Suppressor macrophage (primary cell): ENCODE measurements at regions not wholly inside any gene's neighbourhood (a gene's known extent, or its start where the extent isn't known, plus 50 kb on each side); places are given as distances from the start of the nearest gene placed in this dataset.
A peak's percentile ranks its signal among the peaks of the same experiment; 100 is the strongest.
"Not testable (repeated sequence)": the region's sequence is repeated elsewhere in the genome, so short reads cannot be mapped to it uniquely, and the experiment has no call there.

ENCODE experiments used
- DNase-seq, 4 experiments: peaks; one replicate each; pipeline ENCODE4 v3.0.0-alpha.2; 2020 to 2022

GRCh38 chr6:26234421-26235301, 130.3 kb upstream of the BTN3A2 start:
- DNase-seq = peak; percentile 68 to 84 (median 76)

DNA sequence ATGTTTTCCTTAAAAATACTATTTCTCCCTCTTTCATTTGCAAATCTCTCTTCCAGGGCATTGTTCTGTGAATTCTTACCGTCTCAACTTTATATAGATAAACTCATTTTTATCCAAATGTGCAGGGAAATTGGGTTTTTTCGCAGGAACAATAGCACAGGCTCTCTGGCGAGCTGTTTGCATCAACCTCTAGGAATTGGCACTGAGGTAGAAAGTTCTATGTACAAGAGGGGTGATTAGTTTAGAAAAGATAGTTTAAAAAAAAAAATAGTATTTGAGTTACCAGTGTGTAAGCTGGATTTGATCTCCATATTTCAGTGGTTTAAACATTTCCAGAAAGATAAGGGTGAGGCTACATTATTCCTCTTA, 129.7 kb upstream of the BTN3A2 start:
- DNase-seq = no peak

GRCh38 chr6:26239415-26239814, 125.6 kb upstream of the BTN3A2 start:
- not testable (repeated sequence) for DNase-seq

DNA sequence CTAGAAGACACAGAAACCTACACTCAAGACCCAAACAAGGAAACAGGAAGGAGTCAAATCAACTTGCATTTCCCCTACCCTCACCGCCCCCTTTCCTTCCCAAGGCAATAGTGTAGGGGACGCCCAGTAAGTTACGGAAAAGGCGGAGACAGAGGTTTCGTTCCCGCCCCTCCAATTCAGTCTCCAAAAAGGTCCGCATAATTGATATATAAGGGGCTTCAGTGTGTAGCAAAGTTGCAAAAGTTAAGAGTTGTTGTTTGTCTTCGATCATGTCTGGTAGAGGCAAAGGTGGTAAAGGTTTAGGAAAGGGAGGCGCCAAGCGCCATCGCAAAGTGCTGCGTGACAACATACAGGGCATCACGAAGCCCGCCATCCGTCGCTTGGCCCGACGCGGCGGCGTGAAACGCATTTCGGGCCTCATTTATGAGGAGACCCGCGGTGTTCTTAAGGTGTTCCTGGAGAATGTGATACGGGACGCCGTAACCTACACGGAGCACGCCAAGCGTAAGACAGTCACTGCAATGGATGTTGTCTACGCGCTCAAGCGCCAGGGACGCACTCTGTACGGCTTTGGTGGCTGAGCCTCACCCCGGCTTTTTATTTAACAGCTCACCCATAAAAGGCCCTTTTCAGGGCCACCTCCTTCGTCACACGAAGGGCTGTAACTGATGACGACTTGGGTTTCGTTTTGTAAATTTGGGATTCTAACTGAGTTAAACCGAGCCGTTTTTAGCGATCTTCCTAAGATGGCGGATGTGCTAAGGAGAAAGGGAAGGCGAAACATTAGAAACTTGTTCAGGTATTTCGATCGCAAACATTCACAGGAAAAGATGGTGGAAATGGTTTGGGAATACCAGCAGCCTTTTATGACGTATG, 124.6 kb upstream of the BTN3A2 start:
- DNase-seq = peak; percentile 66 to 80 (median 77)

- peak; percentile 30 to 54 (median 46) for DNase-seq
These were observed 123.7 kb upstream of the BTN3A2 start for GRCh38 chr6:26241033-26241895.

DNA sequence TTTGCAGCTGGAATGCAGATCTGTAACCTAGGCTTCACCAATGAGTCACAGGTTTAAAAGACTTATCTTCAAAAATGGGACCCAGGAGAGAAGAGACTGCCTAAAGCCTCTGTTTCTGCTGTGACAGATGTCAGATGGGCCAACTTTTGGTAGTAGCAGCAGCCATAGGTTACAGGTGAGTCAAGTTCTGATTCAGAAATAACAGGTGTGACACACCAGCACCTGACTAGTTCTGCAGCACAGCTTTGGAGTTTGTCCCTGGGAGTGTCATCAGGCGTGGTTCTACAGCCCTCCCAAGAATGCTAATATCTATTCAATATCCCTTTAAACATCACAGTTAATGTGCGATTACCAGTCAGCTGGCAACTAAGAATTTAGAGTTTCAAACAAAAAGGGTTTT, 121.9 kb upstream of the BTN3A2 start:
- DNase-seq = no peak

DNA sequence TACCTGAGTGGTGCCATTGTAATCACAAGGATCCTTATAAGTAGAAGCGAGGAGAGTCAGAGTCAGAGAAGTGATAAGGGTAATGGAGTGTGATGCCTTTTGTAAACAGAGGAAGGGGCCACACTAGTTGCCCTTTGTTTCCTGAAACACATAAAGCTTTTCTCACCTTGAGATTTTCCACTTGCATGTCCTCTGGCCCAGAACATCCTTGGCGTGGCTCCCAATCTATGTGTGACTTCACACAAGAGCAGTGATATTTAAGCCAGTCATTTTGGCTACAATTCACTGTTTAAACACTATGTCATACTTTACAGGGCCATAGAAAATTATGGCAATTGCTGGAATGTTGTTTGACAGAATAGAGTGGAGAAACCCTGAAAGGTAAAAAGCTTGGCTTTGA, 121.2 kb upstream of the BTN3A2 start:
- no peak for DNase-seq

DNA sequence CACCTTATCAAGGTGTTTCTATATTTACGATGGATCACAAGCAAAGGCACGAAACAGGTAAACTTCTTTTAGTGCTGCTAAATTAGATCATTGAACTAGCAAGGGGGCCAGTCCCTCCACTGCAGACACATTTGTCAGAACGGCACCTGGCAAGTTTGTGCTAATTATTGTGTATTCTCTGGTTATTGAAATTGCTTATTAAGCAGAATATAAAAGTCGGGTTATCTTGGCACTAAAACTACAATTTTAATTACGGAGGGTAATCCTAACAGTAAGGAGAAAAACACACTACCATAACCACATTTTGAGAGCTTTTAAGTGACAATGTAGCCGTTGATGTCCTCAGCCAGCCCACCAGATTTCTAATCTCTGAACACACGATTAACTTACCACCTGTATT, 118.9 kb upstream of the BTN3A2 start:
- DNase-seq = no peak

- DNase-seq = no peak
These were observed 118.4 kb upstream of the BTN3A2 start for GRCh38 chr6:26246553-26246952.

- DNase-seq = peak in 2 of 4 experiments; percentile 62 to 71
These were observed 115.4 kb upstream of the BTN3A2 start for GRCh38 chr6:26249707-26249956.

DNA sequence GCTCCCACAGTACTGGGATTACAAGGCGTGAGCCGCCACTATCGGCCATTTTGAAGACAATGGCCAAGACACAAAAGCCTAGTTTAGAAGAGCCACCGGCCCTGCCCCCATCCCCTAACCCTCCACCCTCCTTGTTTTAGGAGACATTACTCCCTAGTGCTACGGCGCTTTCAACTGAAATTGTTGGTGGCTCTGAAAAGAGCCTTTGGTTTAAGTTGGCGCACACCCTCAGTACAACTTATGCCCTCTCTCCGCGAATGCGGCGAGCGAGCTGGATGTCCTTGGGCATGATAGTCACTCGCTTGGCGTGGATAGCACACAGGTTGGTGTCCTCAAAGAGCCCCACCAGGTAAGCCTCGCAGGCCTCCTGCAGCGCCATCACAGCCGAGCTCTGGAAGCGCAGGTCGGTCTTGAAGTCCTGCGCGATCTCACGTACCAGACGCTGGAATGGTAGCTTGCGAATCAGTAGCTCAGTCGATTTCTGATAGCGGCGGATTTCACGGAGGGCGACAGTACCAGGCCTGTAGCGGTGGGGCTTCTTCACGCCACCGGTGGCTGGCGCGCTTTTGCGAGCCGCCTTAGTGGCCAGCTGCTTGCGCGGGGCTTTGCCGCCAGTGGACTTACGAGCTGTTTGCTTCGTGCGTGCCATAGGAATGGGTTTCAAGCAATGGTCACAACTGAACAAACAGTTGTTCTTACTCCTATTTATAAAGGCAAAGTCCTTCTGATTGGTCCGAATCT, 114.9 kb upstream of the BTN3A2 start:
- peak; percentile 61 to 74 (median 66) for DNase-seq

- peak; percentile 53 to 70 (median 59) for DNase-seq
These were observed 114.3 kb upstream of the BTN3A2 start for GRCh38 chr6:26250698-26251044.

- DNase-seq = peak; percentile 70 to 87 (median 74)
These were observed 113.5 kb upstream of the BTN3A2 start for GRCh38 chr6:26251354-26252076.

DNA sequence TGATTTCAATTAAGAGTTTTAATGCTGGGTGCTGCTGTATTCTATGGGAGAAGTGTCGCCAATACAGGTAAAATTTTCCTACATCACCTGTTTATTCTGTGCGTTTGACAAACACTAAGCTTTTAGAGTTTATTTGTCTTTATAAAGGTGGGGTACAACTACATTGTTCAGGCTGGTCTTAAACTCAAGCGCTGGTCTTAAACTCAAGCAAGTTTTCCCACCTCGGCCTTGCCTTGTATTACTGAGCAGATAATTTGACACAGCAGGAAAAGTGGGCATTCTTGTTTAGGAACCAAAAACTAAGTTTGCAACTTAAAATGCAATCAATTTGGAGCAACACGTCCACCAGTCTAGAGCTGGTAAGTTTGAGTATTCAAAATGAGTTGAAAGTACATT, 112.9 kb upstream of the BTN3A2 start:
- DNase-seq = no peak

GRCh38 chr6:26254724-26255123, 110.3 kb upstream of the BTN3A2 start:
- no peak for DNase-seq

DNA sequence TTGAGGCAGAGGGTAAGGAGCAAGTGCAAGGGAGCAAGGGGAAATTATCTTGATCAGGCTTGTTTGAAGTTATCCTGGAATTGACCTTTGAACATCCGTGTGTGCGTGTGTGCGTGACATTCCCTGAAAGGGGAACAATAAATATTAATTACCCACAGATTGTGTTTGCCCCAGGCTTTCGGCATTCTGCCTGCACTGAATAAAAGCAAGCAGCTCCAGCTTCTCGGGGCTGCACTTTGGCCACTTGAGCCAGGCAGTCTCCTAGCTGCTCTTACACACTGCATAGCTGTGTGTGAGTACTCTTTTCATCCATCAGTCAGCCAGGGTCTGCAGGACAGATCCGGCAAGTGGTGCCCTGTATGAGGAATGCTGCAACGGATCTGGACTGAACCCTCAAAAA, 107.7 kb upstream of the BTN3A2 start:
- no peak for DNase-seq

- no peak for DNase-seq
These were observed 106.6 kb upstream of the BTN3A2 start for GRCh38 chr6:26258212-26258977.

DNA sequence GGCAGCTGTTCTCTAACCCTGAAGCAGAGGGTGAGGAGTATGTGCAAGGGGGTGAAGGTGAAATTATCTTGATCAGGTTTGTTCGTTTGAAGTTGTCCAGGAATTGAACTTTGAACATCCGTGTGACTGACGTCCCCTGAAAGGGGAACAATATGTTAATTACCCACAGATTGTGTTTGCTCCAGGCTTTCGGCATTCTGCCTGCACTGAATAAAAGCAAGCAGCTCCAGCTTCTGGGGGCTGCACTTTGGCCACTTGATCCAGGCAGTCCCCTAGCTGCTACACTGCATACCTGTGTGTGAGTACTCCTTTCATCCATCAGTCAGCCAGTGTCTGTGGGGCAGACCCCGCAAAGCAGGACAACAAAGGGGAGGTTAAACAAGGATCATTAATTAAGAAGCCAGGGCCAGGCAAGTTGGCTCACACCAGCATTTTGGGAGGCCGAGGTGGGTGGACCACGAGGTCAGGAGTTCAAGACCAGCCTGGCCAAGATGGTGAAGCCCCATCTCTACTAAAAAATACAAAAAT, 104.8 kb upstream of the BTN3A2 start:
- no peak for DNase-seq

- DNase-seq = peak in 3 of 4 experiments; percentile 36 to 57 (median 55)
These were observed 104.1 kb upstream of the BTN3A2 start for GRCh38 chr6:26260725-26261490.

DNA sequence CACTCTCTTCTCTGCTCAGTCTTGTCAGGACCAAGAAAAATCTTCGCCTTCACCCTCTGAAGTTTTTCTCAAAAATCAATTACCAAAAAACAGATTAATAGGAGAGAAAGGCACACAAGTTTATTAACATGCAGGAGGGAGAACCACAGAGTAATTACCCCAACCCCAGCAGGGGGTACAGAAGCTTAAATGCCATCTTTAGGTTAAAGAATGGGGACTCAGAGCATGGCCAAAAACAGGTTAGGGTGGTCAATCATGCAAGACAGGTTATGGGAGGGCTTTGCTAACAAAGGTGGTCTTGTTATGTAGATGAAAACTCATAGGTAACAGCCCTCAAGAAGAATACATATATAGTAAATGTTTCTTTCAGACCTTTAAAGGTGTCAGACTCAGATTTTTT, 100.5 kb upstream of the BTN3A2 start:
- no peak for DNase-seq
